ENCODE measurements at regions not wholly inside any gene's neighbourhood (a gene's known extent, or its start where the extent isn't known, plus 50 kb on each side); places are given as distances from the start of the nearest gene placed in this dataset.

- Histone ChIP-seq H3K27me3 (ENCODE audit: control insufficient read depth, insufficient read depth, low read length, poor library complexity, severe bottlenecking) (no peaks in the 10 kb centered on the region), H3K27ac (ENCODE audit: insufficient read depth, low read depth, low read length, poor library complexity, severe bottlenecking) (no peak overlapping the region), H3K9me3 (ENCODE audit: control insufficient read depth, low read length) (no peaks in the 10 kb centered on the region), H3K4me3 (ENCODE audit: insufficient read depth, low read depth, low read length) (no peak overlapping the region), H3K36me3 (ENCODE audit: control insufficient read depth, insufficient read depth, low read length) (no peaks in the 10 kb centered on the region), H3K4me1 (ENCODE audit: control insufficient read depth, insufficient read depth, low read length) (peaks cover 16% of the 10 kb centered on the region)
- WGBS, 2 experiments = 90 to 94% methylated on average over 5 of the region's 5 CpGs
Measured at GRCh38 chr5:82855893-82856550, 221.2 kb downstream of the TMEM167A start.

GRCh38 chr5:82854956-82855355 lies 222.2 kb downstream of the TMEM167A start:
- WGBS, 2 experiments = 88 to 93% methylated on average over 3 of the region's 3 CpGs
- Histone ChIP-seq H3K9me3 (ENCODE audit: control insufficient read depth, low read length) (no peaks in the 10 kb centered on the region), H3K27ac (ENCODE audit: insufficient read depth, low read depth, low read length, poor library complexity, severe bottlenecking) (no peak overlapping the region), H3K36me3 (ENCODE audit: control insufficient read depth, insufficient read depth, low read length) (no peaks in the 10 kb centered on the region), H3K4me3 (ENCODE audit: insufficient read depth, low read depth, low read length) (no peak overlapping the region), H3K27me3 (ENCODE audit: control insufficient read depth, insufficient read depth, low read length, poor library complexity, severe bottlenecking) (no peaks in the 10 kb centered on the region), H3K4me1 (ENCODE audit: control insufficient read depth, insufficient read depth, low read length) (peaks cover 12% of the 10 kb centered on the region)

GRCh38 chr5:82851471-82851870 lies 225.7 kb downstream of the TMEM167A start:
- H3K27ac ChIP-seq (ENCODE audit: insufficient read depth, low read depth, low read length, poor library complexity, severe bottlenecking) = no peak overlapping the region
- no peaks in the 10 kb centered on the region for H3K9me3 ChIP-seq (ENCODE audit: control insufficient read depth, low read length)
- no peak overlapping the region for H3K4me3 ChIP-seq (ENCODE audit: insufficient read depth, low read depth, low read length)
- no peaks in the 10 kb centered on the region for H3K27me3 ChIP-seq (ENCODE audit: control insufficient read depth, insufficient read depth, low read length, poor library complexity, severe bottlenecking)
- 88 to 95% methylated on average over 2 to 3 of the region's 3 CpGs for WGBS, 2 experiments
- H3K36me3 ChIP-seq (ENCODE audit: control insufficient read depth, insufficient read depth, low read length) = no peaks in the 10 kb centered on the region
- no peaks in the 10 kb centered on the region for H3K4me1 ChIP-seq (ENCODE audit: control insufficient read depth, insufficient read depth, low read length)

DNA sequence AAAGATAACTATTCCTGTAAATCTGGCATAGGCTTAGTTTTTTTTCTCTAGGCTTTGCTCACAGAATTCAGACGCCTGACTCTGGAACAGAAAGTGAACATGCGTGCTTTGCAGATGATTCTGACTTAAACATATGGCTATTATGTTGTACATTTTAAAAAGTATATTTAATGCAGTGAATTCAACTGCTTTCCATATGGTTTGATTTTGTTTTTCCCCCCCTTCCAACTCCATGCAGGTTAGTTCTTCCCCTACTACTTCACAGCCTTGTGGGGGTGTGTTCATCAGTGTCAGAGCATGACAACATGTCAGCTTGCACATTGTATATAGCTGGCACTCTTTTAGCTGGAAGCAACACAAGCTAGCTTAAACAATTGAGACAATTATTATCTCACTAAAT lies 226.8 kb downstream of the TMEM167A start:
- Histone ChIP-seq H3K36me3 (ENCODE audit: control insufficient read depth, insufficient read depth, low read length) (no peaks in the 10 kb centered on the region), H3K4me1 (ENCODE audit: control insufficient read depth, insufficient read depth, low read length) (no peaks in the 10 kb centered on the region), H3K9me3 (ENCODE audit: control insufficient read depth, low read length) (no peaks in the 10 kb centered on the region), H3K27me3 (ENCODE audit: control insufficient read depth, insufficient read depth, low read length, poor library complexity, severe bottlenecking) (no peaks in the 10 kb centered on the region), H3K27ac (ENCODE audit: insufficient read depth, low read depth, low read length, poor library complexity, severe bottlenecking) (no peak overlapping the region), H3K4me3 (ENCODE audit: insufficient read depth, low read depth, low read length) (no peak overlapping the region)
- 100% methylated on average over 2 of the region's 2 CpGs for WGBS, 2 experiments

DNA sequence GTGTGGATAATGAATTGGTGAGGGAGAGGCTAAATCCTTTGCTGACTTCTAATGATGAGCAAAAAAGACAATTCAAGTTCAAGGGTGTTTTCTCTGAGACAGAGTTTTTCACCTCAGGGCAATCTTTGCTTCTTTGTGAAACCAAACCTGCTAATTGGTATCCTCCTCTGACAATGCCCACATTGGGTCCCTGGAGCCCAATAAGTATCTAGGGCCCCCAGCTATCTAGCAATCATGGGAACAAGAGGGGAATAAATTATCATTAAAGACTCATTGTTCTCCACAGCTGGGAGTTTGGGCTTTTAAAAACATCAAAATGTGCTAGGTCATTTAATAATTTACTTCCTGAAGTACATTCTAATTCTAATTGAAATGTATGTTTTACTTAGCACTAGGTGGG lies 227.3 kb downstream of the TMEM167A start:
- Histone ChIP-seq H3K36me3 (ENCODE audit: control insufficient read depth, insufficient read depth, low read length) (no peaks in the 10 kb centered on the region), H3K4me3 (ENCODE audit: insufficient read depth, low read depth, low read length) (no peak overlapping the region), H3K4me1 (ENCODE audit: control insufficient read depth, insufficient read depth, low read length) (no peaks in the 10 kb centered on the region), H3K27ac (ENCODE audit: insufficient read depth, low read depth, low read length, poor library complexity, severe bottlenecking) (no peak overlapping the region), H3K27me3 (ENCODE audit: control insufficient read depth, insufficient read depth, low read length, poor library complexity, severe bottlenecking) (no peaks in the 10 kb centered on the region), H3K9me3 (ENCODE audit: control insufficient read depth, low read length) (no peaks in the 10 kb centered on the region)

DNA sequence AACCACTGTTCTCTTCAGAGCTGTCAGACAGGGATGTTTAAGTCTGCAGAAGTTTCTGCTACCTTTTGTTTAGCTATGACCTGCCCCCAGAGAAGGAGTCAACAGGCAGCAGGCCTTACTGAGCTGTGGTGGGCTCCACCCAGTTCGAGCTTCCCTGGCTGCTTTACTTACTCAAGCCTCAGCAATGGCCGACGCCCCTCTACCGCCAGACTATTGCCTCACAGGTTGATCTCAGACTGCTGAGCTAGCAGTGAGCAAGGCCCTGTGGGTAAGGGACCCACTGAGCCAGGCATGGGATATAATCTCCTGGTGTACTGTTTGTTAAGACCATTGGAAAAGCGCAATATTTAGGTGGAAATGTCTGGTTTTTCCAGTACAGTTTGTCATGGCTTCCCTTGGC lies 229.6 kb downstream of the TMEM167A start:
- 95 to 96% methylated on average over 5 of the region's 5 CpGs for WGBS, 2 experiments
- Histone ChIP-seq H3K4me1 (ENCODE audit: control insufficient read depth, insufficient read depth, low read length) (no peaks in the 10 kb centered on the region), H3K4me3 (ENCODE audit: insufficient read depth, low read depth, low read length) (no peak overlapping the region), H3K27me3 (ENCODE audit: control insufficient read depth, insufficient read depth, low read length, poor library complexity, severe bottlenecking) (no peaks in the 10 kb centered on the region), H3K9me3 (ENCODE audit: control insufficient read depth, low read length) (no peaks in the 10 kb centered on the region), H3K36me3 (ENCODE audit: control insufficient read depth, insufficient read depth, low read length) (no peaks in the 10 kb centered on the region), H3K27ac (ENCODE audit: insufficient read depth, low read depth, low read length, poor library complexity, severe bottlenecking) (no peak overlapping the region)

DNA sequence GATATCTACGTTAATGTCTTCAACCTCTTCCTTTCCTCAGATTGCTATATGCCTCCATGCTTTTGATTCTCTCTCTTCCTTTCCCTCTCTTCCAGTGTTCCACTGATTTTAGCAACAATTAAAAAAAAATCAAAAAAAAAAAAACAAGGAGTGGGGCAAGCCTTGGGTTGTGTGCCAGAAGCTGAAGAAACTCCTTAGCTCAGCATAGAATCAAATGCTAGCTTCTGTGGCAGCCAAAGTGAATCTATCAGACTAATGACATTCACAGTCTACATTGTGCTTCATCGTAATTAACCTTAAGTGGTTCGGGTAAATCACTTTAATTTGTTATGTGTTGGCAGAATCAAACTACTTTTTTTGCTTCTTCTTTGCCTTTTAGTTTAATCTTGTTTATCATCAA lies 237.3 kb downstream of the TMEM167A start:
- Histone ChIP-seq H3K4me1 (ENCODE audit: control insufficient read depth, insufficient read depth, low read length) (no peaks in the 10 kb centered on the region), H3K36me3 (ENCODE audit: control insufficient read depth, insufficient read depth, low read length) (peaks cover 3% of the 10 kb centered on the region), H3K27ac (ENCODE audit: insufficient read depth, low read depth, low read length, poor library complexity, severe bottlenecking) (no peak overlapping the region), H3K9me3 (ENCODE audit: control insufficient read depth, low read length) (no peaks in the 10 kb centered on the region), H3K27me3 (ENCODE audit: control insufficient read depth, insufficient read depth, low read length, poor library complexity, severe bottlenecking) (no peaks in the 10 kb centered on the region), H3K4me3 (ENCODE audit: insufficient read depth, low read depth, low read length) (no peak overlapping the region)
- 94 to 95% methylated on average over 2 to 3 of the region's 3 CpGs for WGBS, 2 experiments

DNA sequence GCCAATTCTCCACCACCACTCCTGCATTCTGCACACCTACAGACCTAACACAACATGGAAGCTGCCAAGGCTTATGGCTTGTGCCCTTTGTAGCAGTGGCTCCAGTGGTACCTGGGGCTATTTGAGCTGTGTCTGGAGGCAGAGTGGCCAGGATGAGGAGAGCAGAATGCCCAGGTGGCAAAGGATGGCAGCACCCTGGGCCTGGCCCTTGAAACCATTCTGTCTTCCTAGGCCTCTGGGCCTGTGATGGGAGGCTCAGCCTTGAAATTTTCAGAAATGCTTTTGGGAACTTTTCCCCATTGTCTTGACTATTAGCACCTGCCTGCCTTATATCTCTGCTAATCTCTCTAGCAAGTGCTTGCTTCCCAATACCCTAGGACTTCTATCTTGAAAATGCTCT lies 241.7 kb downstream of the TMEM167A start:
- no peaks in the 10 kb centered on the region for H3K9me3 ChIP-seq (ENCODE audit: control insufficient read depth, low read length)
- peaks cover 3% of the 10 kb centered on the region for H3K36me3 ChIP-seq (ENCODE audit: control insufficient read depth, insufficient read depth, low read length)
- H3K4me1 ChIP-seq (ENCODE audit: control insufficient read depth, insufficient read depth, low read length) = no peaks in the 10 kb centered on the region
- H3K4me3 ChIP-seq (ENCODE audit: insufficient read depth, low read depth, low read length) = no peak overlapping the region
- H3K27me3 ChIP-seq (ENCODE audit: control insufficient read depth, insufficient read depth, low read length, poor library complexity, severe bottlenecking) = no peaks in the 10 kb centered on the region
- no peak overlapping the region for H3K27ac ChIP-seq (ENCODE audit: insufficient read depth, low read depth, low read length, poor library complexity, severe bottlenecking)

GRCh38 chr5:82834151-82834550 lies 243.0 kb downstream of the TMEM167A start:
- Histone ChIP-seq H3K27me3 (ENCODE audit: control insufficient read depth, insufficient read depth, low read length, poor library complexity, severe bottlenecking) (no peaks in the 10 kb centered on the region), H3K4me3 (ENCODE audit: insufficient read depth, low read depth, low read length) (no peak overlapping the region), H3K36me3 (ENCODE audit: control insufficient read depth, insufficient read depth, low read length) (peaks cover 3% of the 10 kb centered on the region), H3K4me1 (ENCODE audit: control insufficient read depth, insufficient read depth, low read length) (no peaks in the 10 kb centered on the region), H3K27ac (ENCODE audit: insufficient read depth, low read depth, low read length, poor library complexity, severe bottlenecking) (no peak overlapping the region), H3K9me3 (ENCODE audit: control insufficient read depth, low read length) (no peaks in the 10 kb centered on the region)

GRCh38 chr5:82833277-82833676 lies 243.9 kb downstream of the TMEM167A start:
- peaks cover 3% of the 10 kb centered on the region for H3K36me3 ChIP-seq (ENCODE audit: control insufficient read depth, insufficient read depth, low read length)
- H3K9me3 ChIP-seq (ENCODE audit: control insufficient read depth, low read length) = no peaks in the 10 kb centered on the region
- H3K4me3 ChIP-seq (ENCODE audit: insufficient read depth, low read depth, low read length) = no peak overlapping the region
- no peak overlapping the region for H3K27ac ChIP-seq (ENCODE audit: insufficient read depth, low read depth, low read length, poor library complexity, severe bottlenecking)
- no peaks in the 10 kb centered on the region for H3K27me3 ChIP-seq (ENCODE audit: control insufficient read depth, insufficient read depth, low read length, poor library complexity, severe bottlenecking)
- H3K4me1 ChIP-seq (ENCODE audit: control insufficient read depth, insufficient read depth, low read length) = no peaks in the 10 kb centered on the region
- 84 to 86% methylated on average over 3 of the region's 3 CpGs for WGBS, 2 experiments

DNA sequence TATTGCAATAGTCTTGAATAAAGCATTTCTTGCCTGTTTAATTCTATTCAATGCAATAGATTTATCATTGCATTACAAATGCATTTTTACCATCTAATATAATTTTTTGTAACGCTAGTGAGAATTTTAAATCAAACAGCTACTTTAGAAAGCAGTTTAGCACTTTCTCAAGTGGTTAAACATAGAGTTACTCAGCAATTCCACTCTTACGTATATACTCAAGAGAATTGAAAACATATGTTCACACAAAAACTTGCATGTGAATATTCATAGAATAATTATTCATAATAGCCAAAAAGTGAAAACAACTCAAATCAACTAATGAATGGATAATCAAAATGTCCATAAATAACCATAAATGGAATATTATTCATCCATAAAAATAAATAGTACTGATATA lies 244.7 kb downstream of the TMEM167A start:
- H3K36me3 ChIP-seq (ENCODE audit: control insufficient read depth, insufficient read depth, low read length) = peaks cover 3% of the 10 kb centered on the region
- H3K4me3 ChIP-seq (ENCODE audit: insufficient read depth, low read depth, low read length) = no peak overlapping the region
- no peaks in the 10 kb centered on the region for H3K9me3 ChIP-seq (ENCODE audit: control insufficient read depth, low read length)
- no peaks in the 10 kb centered on the region for H3K4me1 ChIP-seq (ENCODE audit: control insufficient read depth, insufficient read depth, low read length)
- 54% methylated on average over 2 of the region's 2 CpGs; no CpG with 5 or more reads in 1 of the 2 experiments for WGBS, 2 experiments
- no peak overlapping the region for H3K27ac ChIP-seq (ENCODE audit: insufficient read depth, low read depth, low read length, poor library complexity, severe bottlenecking)
- H3K27me3 ChIP-seq (ENCODE audit: control insufficient read depth, insufficient read depth, low read length, poor library complexity, severe bottlenecking) = no peaks in the 10 kb centered on the region
